ENCODE measurements at regions not wholly inside any gene's neighbourhood (a gene's known extent, or its start where the extent isn't known, plus 50 kb on each side); places are given as distances from the start of the nearest gene placed in this dataset.
"Not testable (repeated sequence)": the region's sequence is repeated elsewhere in the genome, so short reads cannot be mapped to it uniquely, and the experiment has no call there.

DNA sequence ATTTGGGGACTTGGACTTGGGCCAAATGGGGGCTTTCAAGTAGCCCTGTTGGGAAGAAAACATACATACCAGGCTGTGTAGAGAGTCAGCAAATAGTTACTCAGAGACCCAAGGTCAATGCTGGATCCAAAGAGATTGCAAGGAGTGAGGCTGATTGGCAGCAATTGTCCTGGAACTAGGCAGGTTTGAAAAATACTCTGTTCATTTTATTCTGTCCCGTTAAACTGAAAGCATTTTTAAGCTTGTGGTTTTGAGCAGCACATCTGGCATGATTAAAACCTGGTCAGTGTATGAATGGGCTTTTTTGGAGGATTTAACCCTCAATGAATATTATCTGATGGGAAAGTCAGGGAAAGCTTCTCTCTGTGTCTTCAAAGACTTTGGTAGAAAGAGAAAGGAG, 294.3 kb upstream of the BOD1L1 start:
- Histone ChIP-seq H3K9me3 (ENCODE audit: control insufficient read depth, insufficient read depth, low read length) (no peaks in the 10 kb centered on the region), H3K4me3 (ENCODE audit: low read depth, low read length) (no peak overlapping the region), H3K27ac (ENCODE audit: low read depth, low read length) (peak overlapping the region; percentile 96), H3K27me3 (ENCODE audit: control insufficient read depth, insufficient read depth, low read length) (no peaks in the 10 kb centered on the region)
- TF ChIP-seq, protein P1, sequence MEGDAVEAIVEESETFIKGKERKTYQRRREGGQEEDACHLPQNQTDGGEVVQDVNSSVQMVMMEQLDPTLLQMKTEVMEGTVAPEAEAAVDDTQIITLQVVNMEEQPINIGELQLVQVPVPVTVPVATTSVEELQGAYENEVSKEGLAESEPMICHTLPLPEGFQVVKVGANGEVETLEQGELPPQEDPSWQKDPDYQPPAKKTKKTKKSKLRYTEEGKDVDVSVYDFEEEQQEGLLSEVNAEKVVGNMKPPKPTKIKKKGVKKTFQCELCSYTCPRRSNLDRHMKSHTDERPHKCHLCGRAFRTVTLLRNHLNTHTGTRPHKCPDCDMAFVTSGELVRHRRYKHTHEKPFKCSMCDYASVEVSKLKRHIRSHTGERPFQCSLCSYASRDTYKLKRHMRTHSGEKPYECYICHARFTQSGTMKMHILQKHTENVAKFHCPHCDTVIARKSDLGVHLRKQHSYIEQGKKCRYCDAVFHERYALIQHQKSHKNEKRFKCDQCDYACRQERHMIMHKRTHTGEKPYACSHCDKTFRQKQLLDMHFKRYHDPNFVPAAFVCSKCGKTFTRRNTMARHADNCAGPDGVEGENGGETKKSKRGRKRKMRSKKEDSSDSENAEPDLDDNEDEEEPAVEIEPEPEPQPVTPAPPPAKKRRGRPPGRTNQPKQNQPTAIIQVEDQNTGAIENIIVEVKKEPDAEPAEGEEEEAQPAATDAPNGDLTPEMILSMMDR (IDR thresholded peaks at IDR 0.05; ENCODE audit: low read depth, low read length), result no peak
- POLR2A ChIA-PET, result no interaction called here
- CTCF ChIA-PET, result interaction anchor here (0.9 kb wide), 1 partner anchor 45 kb away, joined by 3 read pairs; no protein-coding TSS in a partner anchor
- DNase-seq (ENCODE audit: low read depth, low spot score), result no peak

DNA sequence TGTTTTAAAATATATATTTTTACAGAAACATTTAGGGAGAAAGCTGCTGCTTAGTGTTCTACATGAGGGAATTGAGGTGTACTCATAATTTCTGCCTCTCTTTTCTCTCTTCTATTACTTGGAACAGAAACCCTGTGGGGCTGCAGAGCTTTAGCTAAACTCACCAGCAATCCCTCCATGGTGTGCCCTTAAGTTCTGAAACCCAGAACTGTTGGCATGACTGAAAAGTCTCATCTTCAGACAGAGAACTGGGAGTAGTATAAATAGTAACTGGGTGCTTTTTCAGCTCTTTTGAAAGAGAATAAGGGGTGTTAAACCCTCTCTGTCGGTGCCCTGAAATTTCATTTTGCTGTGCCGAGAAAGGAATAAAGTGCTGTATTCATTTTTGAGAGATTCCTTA, 294.9 kb upstream of the BOD1L1 start:
- Histone ChIP-seq H3K27me3 (ENCODE audit: control insufficient read depth, insufficient read depth, low read length) (no peaks in the 10 kb centered on the region), H3K27ac (ENCODE audit: low read depth, low read length) (peak overlapping the region; percentile 96), H3K9me3 (ENCODE audit: control insufficient read depth, insufficient read depth, low read length) (no peaks in the 10 kb centered on the region), H3K4me3 (ENCODE audit: low read depth, low read length) (no peak overlapping the region)
- DNase-seq (ENCODE audit: low read depth, low spot score), result no peak
- CTCF ChIA-PET, result interaction anchor here (0.6 to 0.9 kb wide), 2 partner anchors 19 to 44 kb away, joined by 3 read pairs; no protein-coding TSS in a partner anchor
- TF ChIP-seq, protein P1 (IDR thresholded peaks at IDR 0.05; ENCODE audit: low read depth, low read length), result no peak
- POLR2A ChIA-PET, result no interaction called here

DNA sequence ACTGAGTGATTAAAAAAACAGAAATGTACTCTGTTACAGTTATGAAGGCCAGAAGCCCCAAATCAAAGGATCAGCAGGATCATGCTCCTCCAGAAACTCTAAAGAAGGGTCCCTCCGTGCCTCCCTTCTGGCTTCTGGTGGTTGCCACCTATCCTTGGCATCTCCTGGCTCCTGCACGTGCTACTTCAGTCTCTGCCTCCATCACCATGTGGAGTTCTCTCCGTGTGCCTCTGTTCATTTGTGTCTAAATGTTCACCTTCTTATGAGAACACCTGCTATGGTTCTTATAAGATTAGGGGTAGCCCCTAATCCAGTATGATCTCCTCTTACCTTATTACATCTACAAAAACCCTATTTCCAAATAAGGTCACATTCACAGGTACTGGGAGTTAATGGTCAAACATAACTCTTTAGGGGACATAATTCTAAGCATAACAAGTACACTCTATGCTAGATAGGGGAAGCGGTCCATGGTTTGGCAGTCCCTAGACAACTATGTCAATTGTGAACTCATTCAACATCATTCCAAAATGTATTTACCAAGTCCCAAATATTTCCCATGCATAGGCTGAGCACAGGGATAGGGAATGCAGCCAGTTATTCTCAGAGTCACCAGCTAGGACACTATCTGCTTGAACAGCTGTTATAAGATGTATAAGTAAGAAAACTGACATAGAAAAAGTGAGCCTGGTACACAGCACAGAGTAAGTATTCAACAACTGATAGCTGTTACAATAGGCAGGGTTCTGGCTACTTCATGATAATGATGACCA, 295.5 kb upstream of the BOD1L1 start:
- Histone ChIP-seq H3K27me3 (ENCODE audit: control insufficient read depth, insufficient read depth, low read length) (no peaks in the 10 kb centered on the region), H3K9me3 (ENCODE audit: control insufficient read depth, insufficient read depth, low read length) (no peaks in the 10 kb centered on the region), H3K4me3 (ENCODE audit: low read depth, low read length) (no peak overlapping the region), H3K27ac (ENCODE audit: low read depth, low read length) (peak overlapping the region; percentile 96)
- CTCF ChIA-PET, result interaction anchor here (0.6 to 0.9 kb wide), 2 partner anchors 19 to 44 kb away, joined by 3 read pairs; no protein-coding TSS in a partner anchor
- POLR2A ChIA-PET, result no interaction called here
- TF ChIP-seq, protein P1 (IDR thresholded peaks at IDR 0.05; ENCODE audit: low read depth, low read length), result no peak
- no peak for DNase-seq (ENCODE audit: low read depth, low spot score)

DNA sequence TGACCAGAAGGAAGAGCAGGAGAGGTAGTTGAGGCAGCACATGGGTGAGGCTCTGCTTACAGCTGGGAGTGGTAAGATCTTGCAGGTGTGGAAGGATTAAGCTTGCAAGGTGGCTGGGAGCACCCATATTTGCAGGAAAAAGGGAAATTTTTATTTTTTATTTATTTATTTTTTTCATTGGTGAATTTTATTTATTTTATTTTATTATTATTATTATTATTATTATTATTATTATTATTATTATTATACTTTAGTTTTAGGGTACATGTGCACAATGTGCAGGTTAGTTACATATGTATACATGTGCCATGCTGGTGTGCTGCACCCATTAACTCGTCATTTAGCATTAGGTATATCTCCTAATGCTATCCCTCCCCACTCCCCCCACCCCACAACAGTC, 297.4 kb upstream of the BOD1L1 start:
- CTCF ChIA-PET; DNase-seq (ENCODE audit: low read depth, low spot score); POLR2A ChIA-PET; H3K4me3 ChIP-seq (ENCODE audit: low read depth, low read length); H3K9me3 ChIP-seq (ENCODE audit: control insufficient read depth, insufficient read depth, low read length); H3K27ac ChIP-seq (ENCODE audit: low read depth, low read length); H3K27me3 ChIP-seq (ENCODE audit: control insufficient read depth, insufficient read depth, low read length): not testable (repeated sequence)

DNA sequence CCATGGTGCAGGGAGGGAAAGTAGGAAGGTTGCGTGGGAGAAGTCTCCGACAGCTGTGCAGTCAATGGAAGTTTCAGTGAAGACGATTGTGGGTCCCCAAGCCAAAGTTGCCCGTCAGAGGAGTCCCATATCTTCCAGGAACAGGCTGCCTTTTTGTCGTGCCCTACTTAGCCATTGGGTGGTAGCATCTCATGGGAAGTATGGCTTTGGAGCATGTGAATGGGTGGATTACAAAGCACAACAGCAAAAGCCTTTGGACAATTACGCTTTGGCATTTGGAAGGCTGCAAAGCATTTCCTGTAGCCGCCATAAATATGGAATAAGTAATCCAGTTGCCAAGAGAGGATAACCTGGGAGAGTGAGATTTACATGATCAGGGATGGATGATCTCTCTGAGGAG, 300.7 kb upstream of the BOD1L1 start:
- no peak for DNase-seq (ENCODE audit: low read depth, low spot score)
- H3K9me3 ChIP-seq (ENCODE audit: control insufficient read depth, insufficient read depth, low read length), result no peaks in the 10 kb centered on the region
- TF ChIP-seq, protein P1 (IDR thresholded peaks at IDR 0.05; ENCODE audit: low read depth, low read length), result no peak
- CTCF ChIA-PET, result no interaction called here
- H3K27ac ChIP-seq (ENCODE audit: low read depth, low read length), result no peak overlapping the region
- POLR2A ChIA-PET, result no interaction called here
- H3K4me3 ChIP-seq (ENCODE audit: low read depth, low read length), result no peak overlapping the region
- no peaks in the 10 kb centered on the region for H3K27me3 ChIP-seq (ENCODE audit: control insufficient read depth, insufficient read depth, low read length)
